B cell (primary cell): ENCODE measurements at regions not wholly inside any gene's neighbourhood (a gene's known extent, or its start where the extent isn't known, plus 50 kb on each side); places are given as distances from the start of the nearest gene placed in this dataset.

Experiments
- ATAC-seq: fragments of 200-7000 bp; cut with Tn5 transposase; one replicate; pipeline ENCODE4 v1.10.0; 2021; ENCODE audit warnings: low read depth, mild to moderate bottlenecking, moderate number of reproducible peaks, moderate library complexity
- CTCF ChIA-PET: fragments of 350-600 bp; sonication (Branson Sonifier 250); formaldehyde crosslinking; loops from one replicate; lab custom pipeline; 2021; ENCODE audit warnings: antibody characterized with exemption, inconsistent platforms; lab: Charles Lee
- POLR2A ChIA-PET: fragments of 350-600 bp; sonication (Branson Sonifier 250); formaldehyde crosslinking; loops from one replicate; lab custom pipeline; 2021; ENCODE audit warnings: antibody characterized with exemption; lab: Charles Lee
- DNase-seq: peaks from one replicate; pipeline ENCODE4 v3.0.0; 2013
- H2AFZ ChIP-seq: 2 replicates; pipeline ENCODE4 v1.6.1; 2012; ENCODE audit warnings: mild to moderate bottlenecking, low read depth, low read length; ENCODE audit not compliant: insufficient read depth, poor library complexity, severe bottlenecking
- H3K27ac ChIP-seq, 2 donors: 1 replicate in 1 of 2; 2 replicates in 1 of 2; pipeline ENCODE4 v1.5.1; 2012 to 2013; ENCODE audit warnings: low read length in 2 of 2, mild to moderate bottlenecking in 2 of 2, moderate library complexity in 1 of 2
- H3K27me3 ChIP-seq, 4 experiments: fragments of 200-600 bp in 1 of 4; sonication (generic) in 1 of 4; replicated peaks in 1 of 4; 1 replicate in 2 of 4; 2 replicates in 2 of 4; pipeline versions ENCODE4 v1.6.1 to v1.7.0; 2013 to 2016; ENCODE audit warnings: low read length in 3 of 4, mild to moderate bottlenecking in 2 of 4, mixed read lengths in 1 of 4, moderate library complexity in 1 of 4; ENCODE audit not compliant: insufficient read depth in 4 of 4, control insufficient read depth in 3 of 4; ENCODE audit errors: control extremely low read depth in 1 of 4
- H3K36me3 ChIP-seq, 2 experiments: replicated peaks in 1 of 2; 1 replicate in 1 of 2; 2 replicates in 1 of 2; pipeline versions ENCODE4 v1.6.1 to v1.7.1; 2013; ENCODE audit warnings: low read length in 1 of 2; ENCODE audit not compliant: insufficient read depth in 2 of 2, control insufficient read depth in 1 of 2; ENCODE audit errors: control extremely low read depth in 1 of 2, extremely low read depth in 1 of 2
- H3K4me1 ChIP-seq, 2 donors: fragments of 200-600 bp in 1 of 2; sonication (generic) in 1 of 2; 1 replicate in 1 of 2; 2 replicates in 1 of 2; pipeline versions ENCODE4 v1.5.1 to v1.6.1; 2013 to 2017; ENCODE audit warnings: low read length in 2 of 2; ENCODE audit not compliant: control insufficient read depth in 2 of 2, insufficient read depth in 2 of 2
- H3K4me2 ChIP-seq: replicated peaks from 2 replicates; pipeline ENCODE3; 2012; ENCODE audit warnings: mild to moderate bottlenecking, low read depth, low read length; ENCODE audit not compliant: poor library complexity, severe bottlenecking
- H3K4me3 ChIP-seq, 5 experiments: fragments of 200-600 bp in 1 of 5; sonication (generic) in 1 of 5; 1 replicate in 3 of 5; 2 replicates in 2 of 5; pipeline versions ENCODE4 v1.5.1 to v1.7.0; 2011 to 2016; ENCODE audit warnings: low read length in 4 of 5, mild to moderate bottlenecking in 4 of 5, low read depth in 2 of 5, control low read depth in 1 of 5, moderate library complexity in 1 of 5; ENCODE audit not compliant: insufficient read depth in 1 of 5; ENCODE audit errors: control extremely low read depth in 1 of 5, extremely low read depth in 1 of 5
- H3K79me2 ChIP-seq: fragments of 200-600 bp; sonication (generic); one replicate; pipeline ENCODE4 v1.6.0; 2016; ENCODE audit warnings: low read length; ENCODE audit not compliant: control insufficient read depth, insufficient read depth
- H3K9ac ChIP-seq: fragments of 200-600 bp; sonication (generic); 2 replicates; pipeline ENCODE4 v1.6.1; 2017; ENCODE audit warnings: mild to moderate bottlenecking, low read length, moderate library complexity
- H3K9me3 ChIP-seq, 3 donors: one replicate each; pipeline versions ENCODE4 v1.6.1 to v1.7.1; 2013; ENCODE audit warnings: low read length in 2 of 3; ENCODE audit not compliant: control insufficient read depth in 2 of 3, insufficient read depth in 1 of 3; ENCODE audit errors: control extremely low read depth in 1 of 3
- H4K20me1 ChIP-seq: 2 replicates; pipeline ENCODE4 v1.6.0; 2012; ENCODE audit warnings: mild to moderate bottlenecking, low read length; ENCODE audit not compliant: insufficient read depth, control insufficient read depth, poor library complexity, severe bottlenecking
- H3K27ac Mint-ChIP-seq: one replicate; pipeline ENCODE4 v1.8.0; 2021; ENCODE audit warnings: mixed read lengths
- H3K27me3 Mint-ChIP-seq: one replicate; pipeline ENCODE4 v1.8.0; 2021; ENCODE audit warnings: mixed read lengths
- H3K4me1 Mint-ChIP-seq: one replicate; pipeline ENCODE4 v1.8.0; 2021; ENCODE audit warnings: mixed read lengths
- H3K4me3 Mint-ChIP-seq: one replicate; pipeline ENCODE4 v1.8.0; 2021; ENCODE audit warnings: mixed read lengths
- H3K9me3 Mint-ChIP-seq: one replicate; pipeline ENCODE4 v1.8.0; 2022; ENCODE audit warnings: mixed read lengths; ENCODE audit not compliant: insufficient read depth
- CTCF ChIP-seq: fragments of 200-600 bp; IDR thresholded peaks from one replicate; pipeline ENCODE4 v1.8.0; 2022; ENCODE audit warnings: antibody characterized with exemption, mild to moderate bottlenecking
- EZH2 ChIP-seq: IDR thresholded peaks from 2 replicates; pipeline ENCODE4 v1.6.1; 2012; ENCODE audit warnings: borderline replicate concordance, low read depth, mild to moderate bottlenecking, moderate library complexity, low read length; ENCODE audit not compliant: insufficient read depth, poor library complexity, severe bottlenecking
- WGBS: methylation state at CpG from one replicate; pipeline ENCODE4 v1.1.5; 2013; ENCODE audit warnings: missing lambda C conversion rate; ENCODE audit not compliant: insufficient coverage; 5-methylcytosine and 5-hydroxymethylcytosine counted together
- intact Hi-C: fragments of 100-400 bp; cut with micrococcal nuclease; formaldehyde crosslinking; loops from one replicate; pipeline ENCODE4 v1.10.0; 2022

GRCh38 chr2:15753233-15753798 lies 161.6 kb downstream of the DDX1 start:
- Mint-ChIP-seq H3K9me3 (peaks cover 2% of the 10 kb centered on the region), H3K27me3 (peaks cover 10% of the 10 kb centered on the region)
- POLR2A ChIA-PET, result no interaction called here

More at GRCh38 chr2:15753233-15753798, 161.6 kb downstream of the DDX1 start:
- Mint-ChIP-seq H3K4me1 (no peaks in the 10 kb centered on the region), H3K27ac (no peak overlapping the region), H3K4me3 (no peak overlapping the region)
- no peak for TF ChIP-seq EZH2
- no peak for TF ChIP-seq CTCF
- WGBS, result 88% methylated on average over 1 of the region's 7 CpGs
- Histone ChIP-seq H3K4me1 (no peaks in the 10 kb centered on the region), H3K9me3 (peaks cover 0 to 8% (median 0%) of the 10 kb centered on the region in 3 donors), H3K27ac (no peak overlapping the region), H3K4me3 (no peak overlapping the region), H2AFZ (no peak overlapping the region), H3K4me2 (no peak overlapping the region), H3K9ac (no peak overlapping the region), H3K79me2 (no peaks in the 10 kb centered on the region), H3K36me3 (no peaks in the 10 kb centered on the region), H3K27me3 (no peaks in the 10 kb centered on the region), H4K20me1 (no peaks in the 10 kb centered on the region)
- CTCF ChIA-PET, result no interaction called here
- intact Hi-C loops, result no loop called here
- no peak for DNase-seq
- no peak for ATAC-seq
